Activated CD4-positive, alpha-beta T cell treated with anti-CD3 and anti-CD28 coated beads, Interleukin-2, Interleukin-6, amounts not matched to agents 100 ng/mL and 50 ng/mL, durations not matched to agents 16 hours and 8 hours (primary cell): ENCODE measurements at regions not wholly inside any gene's neighbourhood (a gene's known extent, or its start where the extent isn't known, plus 50 kb on each side); places are given as distances from the start of the nearest gene placed in this dataset.
"Not testable (repeated sequence)": the region's sequence is repeated elsewhere in the genome, so short reads cannot be mapped to it uniquely, and the experiment has no call there.

Experiments used
- DNase-seq: peaks from one replicate; pipeline ENCODE4 v3.0.0-alpha.2; 2020

- DNase-seq = no peak
These were observed 386.5 kb upstream of the SPRY2 start for GRCh38 chr13:80727321-80727975.

- no peak for DNase-seq
These were observed 385.9 kb upstream of the SPRY2 start for GRCh38 chr13:80726868-80727267.

- no peak for DNase-seq
These were observed 380.8 kb upstream of the SPRY2 start for GRCh38 chr13:80721689-80722088.

GRCh38 chr13:80718970-80719369 lies 378.0 kb upstream of the SPRY2 start:
- no peak for DNase-seq

- no peak for DNase-seq
These were observed 376.9 kb upstream of the SPRY2 start for GRCh38 chr13:80717776-80718175.

GRCh38 chr13:80716610-80717081 lies 375.7 kb upstream of the SPRY2 start:
- no peak for DNase-seq

GRCh38 chr13:80712026-80712425 lies 371.1 kb upstream of the SPRY2 start:
- no peak for DNase-seq

- no peak for DNase-seq
These were observed 367.9 kb upstream of the SPRY2 start for GRCh38 chr13:80708791-80709190.

GRCh38 chr13:80707000-80707983 lies 366.4 kb upstream of the SPRY2 start:
- no peak for DNase-seq

- no peak for DNase-seq
These were observed 365.2 kb upstream of the SPRY2 start for GRCh38 chr13:80706164-80706471.

- no peak for DNase-seq
These were observed 364.6 kb upstream of the SPRY2 start for GRCh38 chr13:80705371-80706163.

- DNase-seq = no peak
These were observed 363.4 kb upstream of the SPRY2 start for GRCh38 chr13:80704369-80704768.

- no peak for DNase-seq
These were observed 354.9 kb upstream of the SPRY2 start for GRCh38 chr13:80695841-80696240.

GRCh38 chr13:80691814-80692213 lies 350.9 kb upstream of the SPRY2 start:
- DNase-seq = not testable (repeated sequence)

GRCh38 chr13:80690208-80690607 lies 349.3 kb upstream of the SPRY2 start:
- no peak for DNase-seq

- DNase-seq = no peak
These were observed 347.7 kb upstream of the SPRY2 start for GRCh38 chr13:80688593-80688992.

- no peak for DNase-seq
These were observed 345.0 kb upstream of the SPRY2 start for GRCh38 chr13:80685942-80686341.

GRCh38 chr13:80684217-80684991 lies 343.5 kb upstream of the SPRY2 start:
- DNase-seq = no peak

GRCh38 chr13:80680786-80681366 lies 339.9 kb upstream of the SPRY2 start:
- DNase-seq = no peak

GRCh38 chr13:80679423-80679822 lies 338.5 kb upstream of the SPRY2 start:
- DNase-seq = no peak

GRCh38 chr13:80677227-80677626 lies 336.3 kb upstream of the SPRY2 start:
- DNase-seq = no peak

GRCh38 chr13:80675442-80675841 lies 334.5 kb upstream of the SPRY2 start:
- not testable (repeated sequence) for DNase-seq
